ENCODE measurements at regions not wholly inside any gene's neighbourhood (a gene's known extent, or its start where the extent isn't known, plus 50 kb on each side); places are given as distances from the start of the nearest gene placed in this dataset.

DNA sequence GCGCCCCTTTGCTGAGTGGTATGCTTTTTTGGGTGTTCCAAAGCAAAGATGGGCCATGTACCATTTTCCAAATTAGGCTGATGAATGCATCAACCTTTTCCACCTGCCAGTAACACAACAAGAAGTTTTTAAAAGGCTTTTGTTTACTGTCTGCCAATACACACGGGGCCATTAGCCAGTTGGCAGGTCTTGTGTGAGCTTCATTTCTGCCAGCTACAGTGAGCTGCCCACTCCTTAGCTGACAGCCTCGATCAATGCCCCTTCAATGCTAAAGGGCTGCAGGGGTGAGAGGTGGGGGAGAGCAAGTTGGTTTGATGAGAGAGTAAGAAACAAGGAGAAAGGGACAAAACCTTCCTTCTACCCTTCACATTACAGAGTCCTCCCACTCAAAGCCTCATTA is 128.7 kb downstream of the C5orf15 start:
- H3K27me3 Mint-ChIP-seq (ENCODE audit: low read depth): peaks cover 8% of the 10 kb centered on the region; the same call in 1 of the 2 replicates
- Histone ChIP-seq H2BK120ac (ENCODE audit: low read depth, low read length, poor library complexity, severe bottlenecking) (no peak overlapping the region), H2BK12ac (ENCODE audit: insufficient read length, low read depth, low read length) (no peak overlapping the region), H3K23me2 (ENCODE audit: insufficient read length, low read depth, low read length, poor library complexity, severe bottlenecking) (no peaks in the 10 kb centered on the region), H3K56ac (ENCODE audit: insufficient read length, low read depth, low read length) (no peak overlapping the region), H3K18ac (ENCODE audit: insufficient read length, low read depth, low read length) (no peak overlapping the region), H2BK5ac (ENCODE audit: insufficient read length, low read length) (no peak overlapping the region), H3K27me3 (ENCODE audit: insufficient read depth, low read length) (no peaks in the 10 kb centered on the region), H3K14ac (ENCODE audit: insufficient read depth, low read length) (no peak overlapping the region), H3K27ac (ENCODE audit: insufficient read length, low read depth, low read length) (no peak overlapping the region), H2AFZ (ENCODE audit: low read length) (no peak overlapping the region), H4K91ac (ENCODE audit: insufficient read length, low read depth, low read length) (no peak overlapping the region), H2BK15ac (ENCODE audit: low read depth, low read length) (no peak overlapping the region), H3K4ac (ENCODE audit: low read depth, low read length) (no peak overlapping the region), H2BK20ac (ENCODE audit: low read depth, low read length, poor library complexity, severe bottlenecking) (no peak overlapping the region), H3K9me3 (ENCODE audit: control insufficient read depth, low read depth, low read length) (no peaks in the 10 kb centered on the region), H3K79me2 (ENCODE audit: insufficient read depth, low read length) (no peaks in the 10 kb centered on the region; the same call in 1 of the 2 replicates), H3K9ac (ENCODE audit: extremely low read depth, insufficient read length, low read length) (no peak overlapping the region), H3K79me1 (ENCODE audit: insufficient read depth, low read depth, low read length, poor library complexity, severe bottlenecking) (no peaks in the 10 kb centered on the region), H4K5ac (ENCODE audit: insufficient read length, low read depth, low read length) (no peak overlapping the region), H3K4me1 (ENCODE audit: insufficient read depth, low read length) (no peaks in the 10 kb centered on the region), H4K8ac (replicated peaks; ENCODE audit: insufficient read length, low read depth, low read length) (no peak overlapping the region), H4K20me1 (ENCODE audit: control insufficient read depth, insufficient read depth, insufficient read length) (no peaks in the 10 kb centered on the region), H3K4me2 (ENCODE audit: insufficient read depth, insufficient read length, low read length) (no peak overlapping the region), H3K23ac (ENCODE audit: insufficient read length, low read depth, low read length) (no peak overlapping the region), H2AK5ac (ENCODE audit: insufficient read length, low read length) (no peak overlapping the region), H3T11ph (ENCODE audit: low read length) (no peak overlapping the region)
- TF ChIP-seq, protein P1, sequence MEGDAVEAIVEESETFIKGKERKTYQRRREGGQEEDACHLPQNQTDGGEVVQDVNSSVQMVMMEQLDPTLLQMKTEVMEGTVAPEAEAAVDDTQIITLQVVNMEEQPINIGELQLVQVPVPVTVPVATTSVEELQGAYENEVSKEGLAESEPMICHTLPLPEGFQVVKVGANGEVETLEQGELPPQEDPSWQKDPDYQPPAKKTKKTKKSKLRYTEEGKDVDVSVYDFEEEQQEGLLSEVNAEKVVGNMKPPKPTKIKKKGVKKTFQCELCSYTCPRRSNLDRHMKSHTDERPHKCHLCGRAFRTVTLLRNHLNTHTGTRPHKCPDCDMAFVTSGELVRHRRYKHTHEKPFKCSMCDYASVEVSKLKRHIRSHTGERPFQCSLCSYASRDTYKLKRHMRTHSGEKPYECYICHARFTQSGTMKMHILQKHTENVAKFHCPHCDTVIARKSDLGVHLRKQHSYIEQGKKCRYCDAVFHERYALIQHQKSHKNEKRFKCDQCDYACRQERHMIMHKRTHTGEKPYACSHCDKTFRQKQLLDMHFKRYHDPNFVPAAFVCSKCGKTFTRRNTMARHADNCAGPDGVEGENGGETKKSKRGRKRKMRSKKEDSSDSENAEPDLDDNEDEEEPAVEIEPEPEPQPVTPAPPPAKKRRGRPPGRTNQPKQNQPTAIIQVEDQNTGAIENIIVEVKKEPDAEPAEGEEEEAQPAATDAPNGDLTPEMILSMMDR (conservative IDR thresholded peaks at IDR 0.05): no peak
- H3K9me3 Mint-ChIP-seq: no peaks in the 10 kb centered on the region
- DNase-seq: no peak
- H3K36me3 Mint-ChIP-seq (ENCODE audit: insufficient read depth in 1 of 3, low read depth in 3 of 3): no peaks in the 10 kb centered on the region
- H3K4me1 Mint-ChIP-seq: peaks cover 2 to 13% of the 10 kb centered on the region in 2 experiments
- no CpG with 5 or more reads among the region's 3 CpGs for WGBS (ENCODE audit: extremely low coverage, insufficient read length, low lambda C conversion rate)
- H3K4me3 Mint-ChIP-seq: no peak overlapping the region
- no peak overlapping the region for H3K27ac Mint-ChIP-seq
